Stimulated activated CD8-positive, alpha-beta memory T cell treated with anti-CD3 and anti-CD28 coated beads, Interleukin-7, amount 100 ng/mL, for 24 hours (primary cell): ENCODE measurements at regions not wholly inside any gene's neighbourhood (a gene's known extent, or its start where the extent isn't known, plus 50 kb on each side); places are given as distances from the start of the nearest gene placed in this dataset.

Source experiments
- DNase-seq: peaks from one replicate; pipeline ENCODE4 v3.0.0-alpha.2; 2020; ENCODE audit warnings: low read depth

DNA sequence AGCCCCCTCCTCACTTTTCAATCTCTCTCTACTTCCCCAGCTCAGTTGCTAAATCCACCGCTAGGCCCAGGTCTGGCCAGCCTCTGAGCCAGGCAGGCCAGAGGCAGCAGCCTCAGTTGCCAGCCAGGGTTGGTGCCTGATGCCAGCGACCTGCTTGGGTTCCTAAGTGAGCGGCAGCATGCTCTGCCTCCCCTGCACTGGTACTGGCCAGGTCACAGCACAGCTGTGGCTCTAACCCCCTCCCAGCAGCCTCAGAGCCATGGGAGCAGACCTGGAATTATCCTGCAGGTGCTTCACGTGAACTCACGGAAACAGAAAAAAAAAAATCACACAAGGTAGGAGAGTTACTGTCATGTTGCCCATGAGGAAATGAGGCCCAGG, 82.5 kb upstream of the ATF3 start:
- DNase-seq = no peak

- no peak for DNase-seq
Observed at GRCh38 chr1:212528501-212528900, 80.1 kb upstream of the ATF3 start.

DNA sequence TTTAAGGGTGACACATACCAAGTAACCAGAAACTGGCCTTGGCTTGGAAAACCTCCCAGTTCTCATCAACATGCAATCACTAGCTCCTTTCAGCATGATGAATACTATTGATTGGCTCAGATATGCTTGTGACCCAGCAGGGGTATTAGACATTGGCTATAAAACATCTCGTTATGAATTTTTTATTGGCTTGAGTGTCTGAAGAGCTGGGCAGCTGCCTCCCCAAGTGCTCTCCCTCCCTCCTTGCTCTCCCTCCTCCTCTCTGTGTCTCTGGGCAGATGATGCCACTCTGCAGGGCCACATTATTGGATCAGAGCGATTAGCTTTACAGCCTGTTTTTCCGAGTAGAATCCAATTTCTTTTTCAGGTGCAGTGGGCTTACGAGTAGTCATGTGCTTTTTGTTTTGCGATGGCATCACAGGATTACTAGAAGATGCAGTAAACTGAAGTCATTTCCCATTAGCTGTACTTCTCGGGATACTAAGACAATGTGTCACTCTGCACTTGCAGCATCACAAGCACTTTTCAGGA, 79.3 kb upstream of the ATF3 start:
- DNase-seq = no peak

GRCh38 chr1:212531267-212531666, 77.3 kb upstream of the ATF3 start:
- DNase-seq = no peak

DNA sequence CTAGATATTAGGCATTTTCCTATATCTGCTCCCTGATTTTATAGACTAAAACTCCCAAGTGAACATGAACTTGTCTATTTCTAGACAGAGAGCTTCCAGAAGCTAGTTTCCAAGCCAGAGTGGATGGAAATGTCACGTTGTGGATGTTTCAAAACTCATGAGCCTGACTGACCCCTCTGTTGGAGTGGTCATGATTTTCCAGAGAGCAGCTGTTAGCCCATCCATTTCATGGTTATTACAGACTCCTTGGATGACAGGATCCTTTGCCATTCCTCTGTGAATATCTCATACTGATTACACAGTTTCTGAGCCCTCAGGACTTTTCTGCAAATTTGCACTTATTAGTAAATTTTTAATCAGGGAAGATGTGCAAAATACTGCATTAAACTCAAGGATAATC, 76.8 kb upstream of the ATF3 start:
- DNase-seq = no peak

- DNase-seq = no peak
Observed at GRCh38 chr1:212532469-212533147, 76.0 kb upstream of the ATF3 start.

- DNase-seq = no peak
Observed at GRCh38 chr1:212533148-212533517, 75.4 kb upstream of the ATF3 start.

DNA sequence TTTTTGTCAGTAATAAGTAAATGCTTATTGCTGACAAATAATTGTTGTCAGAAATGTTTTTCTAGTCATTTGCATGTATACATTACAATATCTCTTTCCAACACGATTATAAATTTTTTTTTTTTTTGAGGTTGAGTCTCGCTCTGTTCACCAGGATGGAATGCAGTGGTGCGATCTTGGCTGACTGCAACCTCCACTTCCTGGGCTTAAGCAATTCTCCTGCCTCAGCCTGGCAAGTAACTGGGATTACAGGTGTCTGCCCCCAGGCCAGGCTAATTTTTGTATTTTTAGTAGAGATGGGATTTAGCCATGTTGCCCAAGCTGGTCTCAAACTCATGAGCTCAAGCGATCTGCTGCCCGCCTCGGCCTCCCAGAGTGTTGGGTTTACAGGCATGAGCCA, 72.0 kb upstream of the ATF3 start:
- DNase-seq = no peak

DNA sequence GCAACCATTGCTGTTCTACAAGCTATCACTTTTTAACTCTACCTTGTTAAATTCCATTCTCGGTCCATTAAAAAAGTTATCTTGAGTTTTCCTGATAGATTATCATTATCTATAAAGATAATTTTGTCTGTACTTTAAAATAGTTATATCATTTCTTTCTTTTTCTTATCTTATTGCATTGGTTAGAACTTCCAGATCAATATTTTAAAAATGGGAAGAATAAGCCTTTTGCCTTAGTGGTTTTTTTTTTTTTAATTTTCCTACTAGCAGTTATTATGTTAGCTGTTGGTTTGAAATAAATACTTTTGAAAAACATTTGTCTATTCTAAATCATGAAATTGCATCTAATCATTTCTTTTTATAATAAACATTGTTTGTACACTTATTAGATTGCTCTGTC, 71.0 kb upstream of the ATF3 start:
- DNase-seq = no peak

DNA sequence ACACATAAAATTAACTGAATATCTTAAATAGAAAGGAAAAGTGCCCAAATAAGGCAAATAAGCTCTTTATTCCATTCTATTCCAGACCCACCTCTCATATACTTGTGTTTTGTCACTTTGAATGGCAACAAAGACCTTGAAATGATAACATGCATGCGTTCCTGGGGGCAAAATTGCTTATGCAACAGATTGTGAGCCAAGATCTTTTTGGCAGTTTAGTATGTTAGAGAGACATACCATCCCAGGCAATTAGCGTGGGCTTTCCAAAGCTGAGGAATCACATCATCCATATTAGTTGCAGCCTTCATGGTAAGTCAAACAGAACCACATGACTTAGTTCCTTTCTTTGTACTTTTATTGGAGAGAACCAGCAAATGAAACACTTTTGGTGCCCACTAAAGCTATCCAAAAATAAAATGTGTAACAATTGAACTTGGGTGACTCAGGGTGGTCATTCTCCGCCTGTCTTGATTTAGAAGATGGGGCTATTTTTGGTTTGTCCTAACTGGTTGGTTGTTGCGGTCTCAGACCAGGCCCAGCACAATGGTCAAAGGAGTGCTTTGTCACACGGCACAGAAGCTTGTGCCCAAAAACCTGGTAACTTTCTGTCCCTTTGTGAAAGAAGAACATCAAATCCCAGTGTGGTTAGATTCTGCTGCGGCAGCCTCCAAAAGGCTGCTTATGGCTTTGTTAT, 68.7 kb upstream of the ATF3 start:
- DNase-seq = no peak

- DNase-seq = no peak
Observed at GRCh38 chr1:212542761-212543187, 65.8 kb upstream of the ATF3 start.

DNA sequence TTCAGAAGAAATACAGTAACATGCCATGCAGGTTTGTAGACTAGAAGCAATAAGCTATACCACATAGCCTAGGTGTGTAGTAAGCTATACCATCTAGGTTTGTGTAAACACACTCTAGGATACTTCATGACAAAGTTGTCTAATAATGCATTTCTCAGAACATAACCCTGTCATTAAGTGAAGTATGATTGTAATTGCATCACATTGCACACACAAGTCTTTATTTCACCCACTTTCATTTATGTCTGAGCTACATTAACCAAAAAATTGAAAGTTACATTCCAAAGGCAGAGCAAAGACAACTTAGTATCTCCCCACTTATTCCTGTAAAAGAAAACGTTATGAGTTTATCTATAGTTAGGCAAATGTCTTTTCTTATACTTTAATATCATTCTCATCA, 64.5 kb upstream of the ATF3 start:
- no peak for DNase-seq

- DNase-seq = no peak
Observed at GRCh38 chr1:212545941-212546635, 62.5 kb upstream of the ATF3 start.

- DNase-seq = no peak
Observed at GRCh38 chr1:212549503-212550017, 59.0 kb upstream of the ATF3 start.

- DNase-seq = no peak
Observed at GRCh38 chr1:212551929-212552328, 56.6 kb upstream of the ATF3 start.

DNA sequence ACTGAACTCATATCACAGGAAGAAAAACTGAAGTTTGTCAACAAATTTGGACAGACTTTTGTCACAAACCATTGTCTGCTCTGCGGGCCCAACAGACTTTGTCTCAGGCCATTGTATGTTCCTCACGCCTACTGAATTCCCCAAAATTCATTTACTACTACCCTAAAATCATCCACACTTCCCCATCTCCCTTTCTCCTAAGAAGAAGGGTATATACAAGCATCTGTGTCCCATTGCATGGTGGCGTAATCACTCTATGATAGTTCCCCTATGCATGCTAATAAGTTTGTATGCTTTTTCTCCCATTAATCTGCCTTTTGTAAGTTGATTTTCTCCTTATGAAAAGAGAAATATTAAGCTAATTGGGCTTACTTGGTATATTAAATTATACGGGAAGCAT, 54.9 kb upstream of the ATF3 start:
- DNase-seq = no peak

DNA sequence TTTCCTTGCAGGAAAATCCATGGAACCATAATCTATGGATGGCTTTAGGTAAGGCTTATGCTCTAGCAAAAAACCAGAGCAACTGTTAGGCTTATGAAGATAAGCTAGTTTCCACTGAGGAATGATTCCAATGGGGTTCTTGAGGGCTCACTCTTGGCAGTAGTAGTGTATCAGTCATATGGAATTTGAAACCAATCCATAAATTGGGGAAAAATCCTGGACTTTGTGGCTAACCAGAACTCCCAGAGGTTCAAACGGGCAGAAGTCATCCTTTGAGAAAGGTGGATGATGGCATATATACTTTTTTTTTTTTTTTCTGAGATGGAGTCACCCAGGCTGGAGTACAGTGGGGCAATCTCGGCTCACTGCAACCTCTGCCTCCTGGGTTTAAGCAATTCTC, 54.2 kb upstream of the ATF3 start:
- DNase-seq = no peak

DNA sequence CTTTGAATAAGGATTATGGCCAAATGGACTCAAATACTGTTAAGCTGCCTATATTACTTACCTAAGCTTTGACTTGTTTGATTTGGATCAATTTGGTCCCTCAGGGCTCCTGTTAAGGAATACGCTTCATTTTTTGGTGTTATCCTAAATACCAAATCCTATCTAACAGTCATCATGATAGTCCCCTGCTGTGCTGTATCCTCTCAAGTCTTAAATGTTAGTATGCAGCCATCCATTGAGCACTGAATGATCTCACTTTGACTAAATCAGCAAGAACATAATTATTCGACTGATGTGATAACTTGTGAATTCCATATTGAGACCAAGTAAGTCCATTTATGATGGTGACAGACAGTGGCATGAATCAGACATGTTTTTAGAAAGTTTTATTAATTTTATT, 53.1 kb upstream of the ATF3 start:
- DNase-seq = no peak

DNA sequence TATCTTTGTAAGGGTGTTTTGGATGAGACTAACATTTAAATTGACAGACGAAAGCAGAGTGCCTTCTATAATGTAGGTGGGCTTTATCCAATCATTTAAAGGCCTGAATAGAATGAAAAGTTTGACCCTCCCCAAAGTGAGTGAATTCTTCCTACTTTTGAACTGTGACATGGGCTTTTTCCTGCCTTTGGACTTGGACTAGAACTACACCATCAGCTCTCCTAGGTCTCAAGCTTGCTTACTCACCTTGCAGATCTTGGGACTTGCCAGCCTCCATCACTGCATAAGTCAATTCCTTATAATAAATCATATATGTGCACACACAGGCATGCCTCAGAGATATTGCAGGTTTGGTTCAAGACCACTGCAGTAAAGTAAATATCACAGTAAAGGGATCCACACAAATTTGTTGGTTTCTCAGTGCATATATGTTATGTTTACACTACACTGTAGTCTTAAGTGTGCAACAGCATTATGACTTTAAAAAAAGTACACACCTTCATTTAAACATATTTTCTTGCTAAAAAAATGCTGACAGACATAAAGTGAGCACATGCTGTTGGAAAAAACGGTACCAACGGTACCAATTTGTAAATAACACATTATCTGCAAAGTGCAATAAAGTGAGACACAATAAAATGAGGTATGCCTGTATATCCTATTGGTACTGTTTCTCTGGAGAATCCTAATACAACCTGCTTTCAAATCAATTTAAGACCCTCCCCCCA, 51.6 kb upstream of the ATF3 start:
- DNase-seq = no peak

DNA sequence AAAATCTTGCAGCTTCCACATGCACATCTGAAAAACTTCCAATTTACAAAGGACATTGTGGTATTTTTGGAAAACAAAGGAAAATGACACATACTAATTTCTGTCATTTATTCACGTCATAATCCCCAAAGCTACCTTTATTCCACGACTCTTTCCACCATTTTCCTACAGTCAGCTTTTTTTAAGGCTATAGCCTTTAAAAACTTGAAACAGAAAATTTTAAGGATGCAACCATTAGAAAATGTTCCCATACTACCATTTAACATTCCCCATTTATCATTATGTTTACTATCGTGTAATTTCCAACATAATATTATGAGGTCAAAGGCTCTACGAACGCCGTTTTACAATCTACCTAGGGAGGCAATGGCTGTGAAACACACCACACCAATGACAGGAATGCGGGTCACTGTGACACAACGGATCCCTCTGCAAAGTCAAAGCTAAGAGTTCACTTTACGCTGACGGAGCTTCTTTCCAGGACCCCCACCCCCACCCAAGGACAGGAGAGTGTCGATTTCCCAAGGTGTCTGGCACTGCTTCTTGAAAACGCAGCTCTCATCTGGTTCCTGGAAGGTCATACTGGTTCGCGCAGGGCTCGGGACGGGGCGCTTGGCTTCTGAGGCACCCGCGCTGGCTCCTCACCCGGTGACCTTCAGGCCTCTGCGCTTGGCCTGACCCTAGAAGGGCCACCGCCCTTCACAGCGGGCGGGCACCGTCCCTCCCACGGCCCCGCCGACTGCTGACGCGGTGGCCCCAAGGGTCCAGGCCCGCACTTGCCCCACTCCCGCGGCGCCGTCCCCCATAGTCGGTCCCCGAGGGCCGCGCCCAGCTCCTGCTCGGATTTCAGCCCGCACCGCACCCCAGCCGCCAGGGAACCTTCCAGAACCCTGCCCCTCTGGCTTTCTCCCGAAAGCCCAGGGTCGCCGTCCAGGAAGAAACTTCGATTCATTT, 50.5 kb upstream of the ATF3 start:
- DNase-seq = no peak
